AG09319 (cell line): ENCODE measurements at regions not wholly inside any gene's neighbourhood (a gene's known extent, or its start where the extent isn't known, plus 50 kb on each side); places are given as distances from the start of the nearest gene placed in this dataset.

Experiments
- DNase-seq: peaks from one replicate; pipeline ENCODE4 v3.0.0-alpha.2; 2010; ENCODE audit warnings: low read depth; ENCODE audit errors: extremely low read depth
- CTCF ChIP-seq: IDR thresholded peaks from 2 replicates; pipeline ENCODE4 v1.5.1; 2011; ENCODE audit warnings: low read depth, mild to moderate bottlenecking, inconsistent platforms, low read length, moderate library complexity

GRCh38 chr10:55509168-55509567 lies 708.1 kb upstream of the PCDH15 start:
- DNase-seq = no peak
- TF ChIP-seq CTCF = no peak

- TF ChIP-seq CTCF = no peak
- no peak for DNase-seq
Measured at GRCh38 chr10:55500931-55501559, 700.0 kb upstream of the PCDH15 start.

- no peak for DNase-seq
- TF ChIP-seq CTCF = no peak
Measured at GRCh38 chr10:55497893-55498499, 697.0 kb upstream of the PCDH15 start.

GRCh38 chr10:55495555-55495954 lies 694.5 kb upstream of the PCDH15 start:
- no peak for TF ChIP-seq CTCF
- no peak for DNase-seq

GRCh38 chr10:55491712-55492111 lies 690.7 kb upstream of the PCDH15 start:
- DNase-seq = no peak
- no peak for TF ChIP-seq CTCF

GRCh38 chr10:55485827-55486226 lies 684.8 kb upstream of the PCDH15 start:
- TF ChIP-seq CTCF = no peak
- DNase-seq = no peak

GRCh38 chr10:55476129-55476528 lies 675.1 kb upstream of the PCDH15 start:
- no peak for DNase-seq
- no peak for TF ChIP-seq CTCF
